Gastroesophageal sphincter (tissue), 4 donors: ENCODE measurements at regions not wholly inside any gene's neighbourhood (a gene's known extent, or its start where the extent isn't known, plus 50 kb on each side); places are given as distances from the start of the nearest gene placed in this dataset.

Experiments
- ATAC-seq: fragments of 150-250 bp; one replicate; pipeline ENCODE4 v1.9.1; 2016; ENCODE audit warnings: mild to moderate bottlenecking, moderate library complexity
- H3K27ac ChIP-seq, 4 donors: fragments of 200-600 bp; sonication (generic) in 3 of 4; 1 replicate in 3 of 4; 2 replicates in 1 of 4; pipeline ENCODE4 v1.5.1; 2016 to 2019
- H3K27me3 ChIP-seq: fragments of 200-600 bp; sonication (generic); one replicate; pipeline ENCODE4 v1.5.1; 2019
- H3K36me3 ChIP-seq, 2 donors: fragments of 200-600 bp; sonication (generic); one replicate each; pipeline ENCODE4 v1.5.1; 2019; ENCODE audit warnings: control low read depth in 1 of 2
- H3K4me1 ChIP-seq, 3 donors: fragments of 200-600 bp; sonication (generic); 1 replicate in 2 of 3; 2 replicates in 1 of 3; pipeline ENCODE4 v1.5.1; 2016 to 2019; ENCODE audit warnings: control low read depth in 2 of 3
- H3K4me3 ChIP-seq, 2 donors: fragments of 200-600 bp; sonication (generic); one replicate each; pipeline ENCODE4 v1.5.1; 2019; ENCODE audit warnings: mild to moderate bottlenecking in 1 of 2, moderate library complexity in 1 of 2
- H3K9me3 ChIP-seq, 3 donors: fragments of 200-600 bp; sonication (generic); one replicate each; pipeline ENCODE4 v1.5.1; 2017 to 2019; ENCODE audit warnings: control low read depth in 2 of 3
- CTCF ChIP-seq, 4 experiments: fragments of 200-600 bp in 2 of 4; fragments of 450-650 bp in 2 of 4; sonication (generic) in 1 of 4; IDR thresholded peaks; one replicate each; pipeline ENCODE4 v1.5.1; 2017 to 2019; ENCODE audit warnings: antibody characterized with exemption in 4 of 4, mild to moderate bottlenecking in 2 of 4, moderate library complexity in 2 of 4
- EP300 ChIP-seq: sonication (generic); formaldehyde crosslinking; IDR thresholded peaks from one replicate; pipeline ENCODE4 v1.6.1; 2017; ENCODE audit warnings: antibody characterized with exemption, mild to moderate bottlenecking
- POLR2A ChIP-seq, 2 donors: fragments of 450-650 bp; IDR thresholded peaks; one replicate each; pipeline ENCODE4 v1.6.1; 2017; ENCODE audit warnings: antibody characterized with exemption in 2 of 2, mild to moderate bottlenecking in 2 of 2, moderate library complexity in 1 of 2
- POLR2AphosphoS5 ChIP-seq: sonication (generic); formaldehyde crosslinking; IDR thresholded peaks from one replicate; pipeline ENCODE4 v1.6.1; 2017; ENCODE audit warnings: antibody characterized with exemption
- WGBS, 2 donors: methylation state at CpG; one replicate each; pipeline ENCODE4 v1.1.5; 2018; ENCODE audit warnings: low coverage in 1 of 2; 5-methylcytosine and 5-hydroxymethylcytosine counted together

GRCh38 chr4:65089666-65090065 is 580.6 kb downstream of the EPHA5 start:
- Histone ChIP-seq H3K9me3 (no peaks in the 10 kb centered on the region), H3K27me3 (no peaks in the 10 kb centered on the region), H3K4me1 (no peaks in the 10 kb centered on the region), H3K4me3 (no peak overlapping the region), H3K36me3 (no peaks in the 10 kb centered on the region), H3K27ac (no peak overlapping the region)
- ATAC-seq: no peak
- no peak for TF ChIP-seq POLR2A (IDR thresholded peaks at IDR 0.05)
- no peak for TF ChIP-seq EP300
- TF ChIP-seq CTCF (IDR thresholded peaks at IDR 0.05): no peak
- no peak for TF ChIP-seq POLR2AphosphoS5

GRCh38 chr4:65083076-65083475 is 587.2 kb downstream of the EPHA5 start:
- no peak for ATAC-seq
- H3K27me3 ChIP-seq: no peaks in the 10 kb centered on the region
- 16 to 18% methylated on average over 2 to 3 of the region's 3 CpGs for WGBS, 2 donors
- H3K4me3 ChIP-seq: no peak overlapping the region
- no peaks in the 10 kb centered on the region for H3K4me1 ChIP-seq
- no peak for TF ChIP-seq EP300
- no peak for TF ChIP-seq POLR2A (IDR thresholded peaks at IDR 0.05)
- TF ChIP-seq POLR2AphosphoS5: no peak
- TF ChIP-seq CTCF (IDR thresholded peaks at IDR 0.05): no peak
- no peaks in the 10 kb centered on the region for H3K9me3 ChIP-seq
- no peaks in the 10 kb centered on the region for H3K36me3 ChIP-seq
- no peak overlapping the region for H3K27ac ChIP-seq

- 70 to 86% methylated on average over 1 of the region's 1 CpG for WGBS, 2 donors
These were observed 598.7 kb downstream of the EPHA5 start for GRCh38 chr4:65071564-65071963.

GRCh38 chr4:65069177-65069576 is 601.1 kb downstream of the EPHA5 start:
- H3K27me3 ChIP-seq: no peaks in the 10 kb centered on the region
- no peaks in the 10 kb centered on the region for H3K4me1 ChIP-seq
- H3K4me3 ChIP-seq: no peak overlapping the region
- no peak overlapping the region for H3K27ac ChIP-seq
- TF ChIP-seq CTCF (IDR thresholded peaks at IDR 0.05) (no peak), POLR2AphosphoS5 (no peak), POLR2A (IDR thresholded peaks at IDR 0.05) (no peak), EP300 (no peak)
- no peaks in the 10 kb centered on the region for H3K36me3 ChIP-seq
- ATAC-seq: no peak
- no CpG with 5 or more reads among the region's 6 CpGs for WGBS, 2 donors
- no peaks in the 10 kb centered on the region for H3K9me3 ChIP-seq

More at GRCh38 chr4:65071564-65071963, 598.7 kb downstream of the EPHA5 start:
- Histone ChIP-seq H3K27ac (no peak overlapping the region), H3K9me3 (no peaks in the 10 kb centered on the region), H3K4me1 (no peaks in the 10 kb centered on the region), H3K4me3 (no peak overlapping the region), H3K36me3 (no peaks in the 10 kb centered on the region), H3K27me3 (no peaks in the 10 kb centered on the region)
- ATAC-seq: no peak
- TF ChIP-seq POLR2AphosphoS5 (no peak), POLR2A (IDR thresholded peaks at IDR 0.05) (no peak), CTCF (IDR thresholded peaks at IDR 0.05) (no peak), EP300 (no peak)

- Histone ChIP-seq H3K36me3 (no peaks in the 10 kb centered on the region), H3K4me1 (no peaks in the 10 kb centered on the region), H3K27ac (no peak overlapping the region), H3K27me3 (no peaks in the 10 kb centered on the region), H3K4me3 (no peak overlapping the region), H3K9me3 (no peaks in the 10 kb centered on the region)
- ATAC-seq: no peak
- TF ChIP-seq POLR2A (IDR thresholded peaks at IDR 0.05): no peak
- no peak for TF ChIP-seq POLR2AphosphoS5
- TF ChIP-seq EP300: no peak
- no peak for TF ChIP-seq CTCF (IDR thresholded peaks at IDR 0.05)
These were observed 604.2 kb downstream of the EPHA5 start for GRCh38 chr4:65066106-65066505.
